H1 (cell line): ENCODE measurements at regions not wholly inside any gene's neighbourhood (a gene's known extent, or its start where the extent isn't known, plus 50 kb on each side); places are given as distances from the start of the nearest gene placed in this dataset.
A peak's percentile ranks its signal among the peaks of the same experiment; 100 is the strongest.

Experiments
- CTCF ChIA-PET: fragments of 300-600 bp; sonication (Branson Sonifier 250); formaldehyde crosslinking; loops from one replicate; lab custom pipeline; 2021; ENCODE audit not compliant: partially characterized antibody; lab: Charles Lee
- POLR2A ChIA-PET: fragments of 300-600 bp; sonication (Branson Sonifier 250); formaldehyde crosslinking; loops from one replicate; lab custom pipeline; 2021; ENCODE audit warnings: inconsistent platforms; ENCODE audit not compliant: partially characterized antibody; lab: Charles Lee
- DNase-seq, 2 experiments: peaks; one replicate each; pipeline versions ENCODE4 v3.0.0 to v3.0.0-alpha.2; 2010 to 2022; ENCODE audit warnings: low spot score in 2 of 2, low read depth in 1 of 2, mixed read lengths in 1 of 2
- FAIRE-seq: peaks from 2 replicates; lab custom pipeline; 2011; peaks lifted over from hg19 to GRCh38; lab: Jason Lieb, UNC
- H2AFZ ChIP-seq: 2 replicates; pipeline ENCODE4 v1.8.1; 2012; ENCODE audit warnings: low read length, inconsistent platforms
- H2AK5ac ChIP-seq: 2 replicates; pipeline ENCODE4 v1.6.1; 2013; ENCODE audit warnings: low read depth, low read length
- H2BK120ac ChIP-seq: replicated peaks from 2 replicates; pipeline ENCODE3; 2013; ENCODE audit warnings: low read depth, low read length, inconsistent platforms
- H2BK12ac ChIP-seq: 2 replicates; pipeline ENCODE4 v1.6.1; 2013; ENCODE audit warnings: low read depth, low read length
- H2BK15ac ChIP-seq: 2 replicates; pipeline ENCODE4 v1.6.1; 2013; ENCODE audit warnings: low read length
- H2BK20ac ChIP-seq: 2 replicates; pipeline ENCODE4 v1.6.1; 2013; ENCODE audit warnings: low read length
- H2BK5ac ChIP-seq: 2 replicates; pipeline ENCODE4 v1.6.1; 2013; ENCODE audit warnings: low read depth, low read length
- H3K14ac ChIP-seq: 2 replicates; pipeline ENCODE4 v1.6.1; 2013; ENCODE audit warnings: inconsistent platforms; ENCODE audit not compliant: insufficient read length
- H3K18ac ChIP-seq: 2 replicates; pipeline ENCODE4 v1.6.1; 2013; ENCODE audit warnings: low read length; ENCODE audit errors: extremely low read depth
- H3K23ac ChIP-seq: 2 replicates; pipeline ENCODE4 v1.6.1; 2013; ENCODE audit warnings: inconsistent platforms; ENCODE audit not compliant: insufficient read length
- H3K23me2 ChIP-seq: 2 replicates; pipeline ENCODE4 v1.6.1; 2013; ENCODE audit warnings: low read depth, low read length
- H3K27ac ChIP-seq: 2 replicates; pipeline ENCODE4 v1.6.1; 2011; ENCODE audit warnings: low read depth, low read length, inconsistent platforms
- H3K27me3 ChIP-seq, 4 experiments: replicated peaks in 1 of 4; 1 replicate in 1 of 4; 2 replicates in 3 of 4; pipeline versions ENCODE4 v1.6.1 to v1.8.1; 2011 to 2013; ENCODE audit warnings: low read length in 3 of 4, mild to moderate bottlenecking in 3 of 4, inconsistent platforms in 2 of 4, mixed read lengths in 2 of 4, moderate library complexity in 1 of 4; ENCODE audit not compliant: control insufficient read depth in 3 of 4, insufficient read depth in 3 of 4; ENCODE audit errors: extremely low read depth in 1 of 4
- H3K36me3 ChIP-seq, 4 experiments: 2 replicates each; pipeline versions ENCODE4 v1.6.1 to v1.8.1; 2011 to 2013; ENCODE audit warnings: mild to moderate bottlenecking in 4 of 4, low read length in 3 of 4, moderate library complexity in 2 of 4, control low read depth in 1 of 4, inconsistent platforms in 1 of 4; ENCODE audit not compliant: insufficient read depth in 4 of 4, control insufficient read depth in 2 of 4
- H3K4ac ChIP-seq: replicated peaks from 2 replicates; pipeline ENCODE3; 2013; ENCODE audit warnings: low read length, low read depth, mixed read lengths, inconsistent platforms; ENCODE audit not compliant: insufficient read length
- H3K4me1 ChIP-seq, 4 experiments: replicated peaks in 1 of 4; 1 replicate in 1 of 4; 2 replicates in 3 of 4; pipeline versions ENCODE4 v1.6.1 to v1.8.1; 2011 to 2013; ENCODE audit warnings: low read length in 3 of 4, inconsistent platforms in 2 of 4, mixed read lengths in 1 of 4; ENCODE audit not compliant: insufficient read depth in 4 of 4, control insufficient read depth in 3 of 4
- H3K4me2 ChIP-seq, 2 experiments: 2 replicates each; pipeline versions ENCODE4 v1.6.1 to v1.8.1; 2011 to 2013; ENCODE audit warnings: low read depth in 2 of 2, low read length in 2 of 2, control low read depth in 1 of 2, inconsistent platforms in 1 of 2, mild to moderate bottlenecking in 1 of 2; ENCODE audit not compliant: insufficient read depth in 1 of 2
- H3K4me3 ChIP-seq, 4 experiments: fragments of 200-600, 300-600 bp in 1 of 4; sonication (generic), shearing (Covaris generic), sonication (Bioruptor Twin) in 1 of 4; 2 replicates each; pipeline versions ENCODE4 v1.5.1 to v1.8.1; 2011 to 2016; ENCODE audit warnings: low read length in 4 of 4, low read depth in 3 of 4, control low read depth in 2 of 4, inconsistent platforms in 2 of 4, mild to moderate bottlenecking in 2 of 4, mixed read lengths in 1 of 4, moderate library complexity in 1 of 4; ENCODE audit not compliant: insufficient read depth in 2 of 4; ENCODE audit errors: extremely low read depth in 1 of 4
- H3K56ac ChIP-seq: replicated peaks from 2 replicates; pipeline ENCODE3; 2013; ENCODE audit warnings: low read depth, mild to moderate bottlenecking, mixed read lengths, low read length, inconsistent platforms; ENCODE audit not compliant: insufficient read length
- H3K79me1 ChIP-seq: 2 replicates; pipeline ENCODE4 v1.6.1; 2013; ENCODE audit warnings: low read depth, low read length, control low read depth
- H3K79me2 ChIP-seq, 2 experiments: 2 replicates each; pipeline versions ENCODE4 v1.6.1 to v1.8.1; 2012 to 2013; ENCODE audit warnings: low read length in 2 of 2, mild to moderate bottlenecking in 2 of 2, inconsistent platforms in 1 of 2; ENCODE audit not compliant: insufficient read depth in 2 of 2, control insufficient read depth in 1 of 2
- H3K9ac ChIP-seq, 4 experiments: replicated peaks in 1 of 4; 1 replicate in 1 of 4; 2 replicates in 3 of 4; pipeline versions ENCODE4 v1.6.1 to v1.8.1; 2011 to 2013; ENCODE audit warnings: low read depth in 3 of 4, low read length in 3 of 4, control low read depth in 2 of 4, mild to moderate bottlenecking in 2 of 4, moderate library complexity in 2 of 4, inconsistent platforms in 1 of 4; ENCODE audit errors: extremely low read depth in 1 of 4
- H3K9me3 ChIP-seq, 2 experiments: 2 replicates each; pipeline versions ENCODE4 v1.6.1 to v1.8.1; 2012 to 2013; ENCODE audit warnings: mild to moderate bottlenecking in 2 of 2, moderate library complexity in 2 of 2, control low read depth in 1 of 2, inconsistent platforms in 1 of 2, low read depth in 1 of 2, low read length in 1 of 2, mixed read lengths in 1 of 2; ENCODE audit not compliant: insufficient read depth in 2 of 2
- H4K20me1 ChIP-seq, 2 experiments: replicated peaks in 1 of 2; 2 replicates each; pipeline versions ENCODE3 to v1.8.1; 2011 to 2013; ENCODE audit warnings: inconsistent platforms in 2 of 2, low read length in 2 of 2, mild to moderate bottlenecking in 1 of 2; ENCODE audit not compliant: insufficient read depth in 2 of 2, control insufficient read depth in 1 of 2
- H4K5ac ChIP-seq: 2 replicates; pipeline ENCODE4 v1.6.1; 2013; ENCODE audit warnings: low read length, low read depth, mixed read lengths, inconsistent platforms; ENCODE audit not compliant: insufficient read length
- H4K8ac ChIP-seq: 2 replicates; pipeline ENCODE4 v1.8.0; 2013; ENCODE audit warnings: mild to moderate bottlenecking, moderate library complexity, low read length, inconsistent platforms; ENCODE audit not compliant: insufficient read depth; ENCODE audit errors: extremely low read depth
- H4K91ac ChIP-seq: replicated peaks from 2 replicates; pipeline ENCODE3; 2013; ENCODE audit warnings: low read length, mixed read lengths, inconsistent platforms; ENCODE audit not compliant: insufficient read length
- ATF2 ChIP-seq: IDR thresholded peaks from 2 replicates; pipeline ENCODE4 v1.6.1; 2012; ENCODE audit warnings: low read length, inconsistent platforms
- BCL11A ChIP-seq, 2 experiments: IDR thresholded peaks; one replicate each; pipeline ENCODE4 v1.6.1; 2011; ENCODE audit warnings: low read depth in 2 of 2, low read length in 2 of 2, mild to moderate bottlenecking in 2 of 2
- BRCA1 ChIP-seq: IDR thresholded peaks from 2 replicates; pipeline ENCODE4 v1.6.1; 2012; ENCODE audit warnings: low read depth, low read length, improper control_type of control experiment
- EGR1 ChIP-seq: IDR thresholded peaks from 2 replicates; pipeline ENCODE4 v1.6.1; 2011; ENCODE audit warnings: low read depth, low read length, borderline replicate concordance
- KDM1A ChIP-seq: fragments of 200-600, 300-600 bp; sonication (generic); IDR thresholded peaks from 2 replicates; pipeline ENCODE4 v1.7.1; 2016; ENCODE audit warnings: mild to moderate bottlenecking, low read length, borderline replicate concordance
- KDM5A ChIP-seq: fragments of 200-600 bp; IDR thresholded peaks from 2 replicates; pipeline ENCODE4 v1.7.1; 2012; ENCODE audit warnings: mild to moderate bottlenecking, low read length, inconsistent platforms, mixed read lengths
- MAFK ChIP-seq: IDR thresholded peaks from 2 replicates; pipeline ENCODE4 v1.6.1; 2012; ENCODE audit warnings: low read depth, mild to moderate bottlenecking, improper control_type of control experiment, low read length
- POLR2AphosphoS5 ChIP-seq: IDR thresholded peaks from 2 replicates; pipeline ENCODE4 v1.6.1; 2011; ENCODE audit warnings: low read depth, low read length
- RXRA ChIP-seq: IDR thresholded peaks from 2 replicates; pipeline ENCODE4 v1.6.1; 2011; ENCODE audit warnings: low read depth, mild to moderate bottlenecking, low read length, moderate library complexity; ENCODE audit not compliant: insufficient read depth
- SIRT6 ChIP-seq: IDR thresholded peaks from one replicate; pipeline ENCODE4 v1.7.1; 2012; ENCODE audit warnings: low read length, inconsistent platforms
- SIX5 ChIP-seq: IDR thresholded peaks from 2 replicates; pipeline ENCODE4 v1.6.1; 2011; ENCODE audit warnings: mild to moderate bottlenecking, low read depth, low read length
- SP4 ChIP-seq: IDR thresholded peaks from 2 replicates; pipeline ENCODE4 v1.6.1; 2012; ENCODE audit warnings: low read length, inconsistent platforms
- SUZ12 ChIP-seq: fragments of 200-600 bp; sonication (generic); IDR thresholded peaks from 2 replicates; pipeline ENCODE4 v1.6.1; 2012; ENCODE audit warnings: mild to moderate bottlenecking, inconsistent platforms, low read length, moderate library complexity, mixed read lengths
- TEAD4 ChIP-seq: IDR thresholded peaks from 2 replicates; pipeline ENCODE4 v1.6.1; 2012; ENCODE audit warnings: low read depth, low read length, inconsistent platforms, mixed read lengths
- WGBS, 2 experiments: shearing (Covaris generic) in 1 of 2; methylation state at CpG; one replicate each; pipeline versions ENCODE4 v1.1.6 to v1.1.7; 2013 to 2015; ENCODE audit warnings: low lambda C conversion rate in 2 of 2, mixed read lengths in 2 of 2, inconsistent platforms in 1 of 2, low coverage in 1 of 2, missing lambda C conversion rate in 1 of 2; ENCODE audit not compliant: insufficient replicate concordance in 2 of 2, insufficient coverage in 1 of 2, insufficient read length in 1 of 2; ENCODE audit errors: extremely low coverage in 1 of 2, missing lambda C conversion rate in 1 of 2; 5-methylcytosine and 5-hydroxymethylcytosine counted together

- Histone ChIP-seq H3K56ac (no peak overlapping the region), H3K79me1 (no peaks in the 10 kb centered on the region), H3K23ac (no peak overlapping the region), H3K36me3 (no peaks in the 10 kb centered on the region), H4K8ac (no peak overlapping the region), H2AK5ac (no peak overlapping the region), H4K20me1 (no peaks in the 10 kb centered on the region), H3K27ac (no peak overlapping the region), H3K9ac (no peak overlapping the region), H3K4me1 (peaks cover 0 to 6% (median 0%) of the 10 kb centered on the region in 4 experiments; a peak in 2 of 7 replicates), H2BK20ac (peak overlapping the region; percentile 15; the same call in 1 of the 2 replicates), H2BK5ac (no peak overlapping the region), H2BK12ac (no peak overlapping the region), H3K18ac (no peak overlapping the region), H3K4me3 (peak overlapping the region in 1 of 4 experiments; percentile 30; a peak in 1 of 8 replicates), H3K27me3 (no peaks in the 10 kb centered on the region), H3K14ac (no peak overlapping the region), H3K23me2 (no peaks in the 10 kb centered on the region), H3K9me3 (no peaks in the 10 kb centered on the region), H2BK120ac (peak overlapping the region; percentile 54), H2BK15ac (no peak overlapping the region), H4K91ac (no peak overlapping the region), H4K5ac (no peak overlapping the region), H3K79me2 (no peaks in the 10 kb centered on the region), H2AFZ (no peak overlapping the region), H3K4ac (no peak overlapping the region), H3K4me2 (peak overlapping the region; percentile 25 to 46; a peak in 2 of 4 replicates)
- ChIA-PET CTCF (interaction anchor here (0.6 to 1.0 kb wide), 2 partner anchors 159 to 632 kb away, joined by 3 to 4 read pairs; no protein-coding TSS in a partner anchor), POLR2A (no interaction called here)
- DNase-seq (no peak), FAIRE-seq (peak; percentile 71)
- WGBS, 2 experiments = 14% methylated on average over 1 of the region's 1 CpG; no CpG with 5 or more reads in 1 of the 2 experiments
- no peak for TF ChIP-seq SIRT6
- TF ChIP-seq SUZ12 = no peak
- TF ChIP-seq BRCA1 = no peak
- no peak for TF ChIP-seq EGR1
- TF ChIP-seq MAFK = no peak
- no peak for TF ChIP-seq BCL11A (IDR thresholded peaks at IDR 0.05; ENCODE audit: low read depth in 2 of 2, low read length in 2 of 2)
- no peak for TF ChIP-seq POLR2AphosphoS5
- TF ChIP-seq TEAD4 = no peak
- no peak for TF ChIP-seq RXRA
- no peak for TF ChIP-seq ATF2
- TF ChIP-seq KDM5A = no peak
- TF ChIP-seq KDM1A = no peak
- TF ChIP-seq SIX5 = no peak
- no peak for TF ChIP-seq SP4
Observed at GRCh38 chrX:63934160-63934559, 149.1 kb upstream of the ARHGEF9 start.
